ENCODE measurements at regions not wholly inside any gene's neighbourhood (a gene's known extent, or its start where the extent isn't known, plus 50 kb on each side); places are given as distances from the start of the nearest gene placed in this dataset.

GRCh38 chr12:91861554-91861953, 284.1 kb downstream of the BTG1 start:
- DNase-seq (ENCODE audit: low read depth in 1 of 2, low spot score in 1 of 2) = no peak

GRCh38 chr12:91859347-91859746, 286.3 kb downstream of the BTG1 start:
- no peak for DNase-seq (ENCODE audit: low read depth in 1 of 2, low spot score in 1 of 2)

- no peak for DNase-seq (ENCODE audit: low read depth in 1 of 2, low spot score in 1 of 2)
These were observed 287.7 kb downstream of the BTG1 start for GRCh38 chr12:91857813-91858542.

- no peak for DNase-seq (ENCODE audit: low read depth in 1 of 2, low spot score in 1 of 2)
These were observed 290.9 kb downstream of the BTG1 start for GRCh38 chr12:91854725-91855124.

- no peak for DNase-seq (ENCODE audit: low read depth in 1 of 2, low spot score in 1 of 2)
These were observed 292.1 kb downstream of the BTG1 start for GRCh38 chr12:91853350-91854127.

- DNase-seq (ENCODE audit: low read depth in 1 of 2, low spot score in 1 of 2) = no peak
These were observed 293.0 kb downstream of the BTG1 start for GRCh38 chr12:91852634-91853033.

GRCh38 chr12:91851741-91852477, 293.7 kb downstream of the BTG1 start:
- no peak for DNase-seq (ENCODE audit: low read depth in 1 of 2, low spot score in 1 of 2)

GRCh38 chr12:91846466-91847055, 299.1 kb downstream of the BTG1 start:
- DNase-seq (ENCODE audit: low read depth in 1 of 2, low spot score in 1 of 2) = no peak

- no peak for DNase-seq (ENCODE audit: low read depth in 1 of 2, low spot score in 1 of 2)
These were observed 300.3 kb downstream of the BTG1 start for GRCh38 chr12:91845365-91845764.

- no peak for DNase-seq (ENCODE audit: low read depth in 1 of 2, low spot score in 1 of 2)
These were observed 303.8 kb downstream of the BTG1 start for GRCh38 chr12:91841822-91842221.

GRCh38 chr12:91836696-91837095, 308.9 kb downstream of the BTG1 start:
- no peak for DNase-seq (ENCODE audit: low read depth in 1 of 2, low spot score in 1 of 2)

- DNase-seq (ENCODE audit: low read depth in 1 of 2, low spot score in 1 of 2) = no peak
These were observed 309.4 kb downstream of the BTG1 start for GRCh38 chr12:91836264-91836663.

- no peak for DNase-seq (ENCODE audit: low read depth in 1 of 2, low spot score in 1 of 2)
These were observed 310.0 kb downstream of the BTG1 start for GRCh38 chr12:91835693-91836092.

GRCh38 chr12:91833780-91834359, 311.8 kb downstream of the BTG1 start:
- no peak for DNase-seq (ENCODE audit: low read depth in 1 of 2, low spot score in 1 of 2)

- DNase-seq (ENCODE audit: low read depth in 1 of 2, low spot score in 1 of 2) = no peak
These were observed 319.6 kb downstream of the BTG1 start for GRCh38 chr12:91825999-91826398.

GRCh38 chr12:91824991-91825390, 320.7 kb downstream of the BTG1 start:
- no peak for DNase-seq (ENCODE audit: low read depth in 1 of 2, low spot score in 1 of 2)

GRCh38 chr12:91819132-91819447, 326.6 kb downstream of the BTG1 start:
- DNase-seq (ENCODE audit: low read depth in 1 of 2, low spot score in 1 of 2) = no peak

- DNase-seq (ENCODE audit: low read depth in 1 of 2, low spot score in 1 of 2) = no peak
These were observed 327.2 kb downstream of the BTG1 start for GRCh38 chr12:91818227-91819131.

GRCh38 chr12:91817517-91817916, 328.1 kb downstream of the BTG1 start:
- no peak for DNase-seq (ENCODE audit: low read depth in 1 of 2, low spot score in 1 of 2)

GRCh38 chr12:91813701-91814100, 331.9 kb downstream of the BTG1 start:
- DNase-seq (ENCODE audit: low read depth in 1 of 2, low spot score in 1 of 2) = no peak

Measured in activated CD4-positive, alpha-beta T cell treated with anti-CD3 and anti-CD28 coated beads, Interleukin-2, amount 50 U/mL, for 24 hours (primary cell).